HG02588 (cell line): ENCODE measurements at regions not wholly inside any gene's neighbourhood (a gene's known extent, or its start where the extent isn't known, plus 50 kb on each side); places are given as distances from the start of the nearest gene placed in this dataset.
"Not testable (repeated sequence)": the region's sequence is repeated elsewhere in the genome, so short reads cannot be mapped to it uniquely, and the experiment has no call there.

ENCODE experiments used
- ATAC-seq: cut with Tn5 transposase; IDR thresholded peaks from one replicate; pipeline ENCODE4 v1.9.1; 2021; ENCODE audit warnings: mild to moderate bottlenecking, moderate library complexity; ENCODE audit not compliant: unreplicated experiment

GRCh38 chr13:103614761-103615160 is 548.5 kb upstream of the SLC10A2 start:
- ATAC-seq = no peak

GRCh38 chr13:103607995-103608394 is 541.8 kb upstream of the SLC10A2 start:
- ATAC-seq = peak; percentile 90

- no peak for ATAC-seq
These were observed 539.5 kb upstream of the SLC10A2 start for GRCh38 chr13:103605546-103606326.

- ATAC-seq = not testable (repeated sequence)
These were observed 533.7 kb upstream of the SLC10A2 start for GRCh38 chr13:103599870-103600269.

- no peak for ATAC-seq
These were observed 532.5 kb upstream of the SLC10A2 start for GRCh38 chr13:103598671-103599070.

GRCh38 chr13:103573446-103573845 is 507.2 kb upstream of the SLC10A2 start:
- ATAC-seq = no peak

- ATAC-seq = no peak
These were observed 502.1 kb upstream of the SLC10A2 start for GRCh38 chr13:103568314-103568713.

- no peak for ATAC-seq
These were observed 491.7 kb upstream of the SLC10A2 start for GRCh38 chr13:103557878-103558277.

- no peak for ATAC-seq
These were observed 490.5 kb upstream of the SLC10A2 start for GRCh38 chr13:103556681-103557080.

- no peak for ATAC-seq
These were observed 481.7 kb upstream of the SLC10A2 start for GRCh38 chr13:103547914-103548313.

- ATAC-seq = no peak
These were observed 480.1 kb upstream of the SLC10A2 start for GRCh38 chr13:103546271-103546670.

GRCh38 chr13:103542648-103543047 is 476.4 kb upstream of the SLC10A2 start:
- no peak for ATAC-seq

- no peak for ATAC-seq
These were observed 474.2 kb upstream of the SLC10A2 start for GRCh38 chr13:103540382-103540765.

- ATAC-seq = no peak
These were observed 473.6 kb upstream of the SLC10A2 start for GRCh38 chr13:103539721-103540381.

GRCh38 chr13:103539265-103539664 is 473.0 kb upstream of the SLC10A2 start:
- no peak for ATAC-seq

- ATAC-seq = no peak
These were observed 471.4 kb upstream of the SLC10A2 start for GRCh38 chr13:103537616-103538015.

GRCh38 chr13:103531278-103531677 is 465.1 kb upstream of the SLC10A2 start:
- ATAC-seq = no peak

GRCh38 chr13:103528437-103528836 is 462.2 kb upstream of the SLC10A2 start:
- no peak for ATAC-seq

GRCh38 chr13:103525530-103525929 is 459.3 kb upstream of the SLC10A2 start:
- no peak for ATAC-seq

- no peak for ATAC-seq
These were observed 457.6 kb upstream of the SLC10A2 start for GRCh38 chr13:103523858-103524257.

GRCh38 chr13:103521532-103521931 is 455.3 kb upstream of the SLC10A2 start:
- ATAC-seq = no peak

- ATAC-seq = no peak
These were observed 451.5 kb upstream of the SLC10A2 start for GRCh38 chr13:103517768-103518102.
